ENCODE measurements at regions not wholly inside any gene's neighbourhood (a gene's known extent, or its start where the extent isn't known, plus 50 kb on each side); places are given as distances from the start of the nearest gene placed in this dataset.

DNA sequence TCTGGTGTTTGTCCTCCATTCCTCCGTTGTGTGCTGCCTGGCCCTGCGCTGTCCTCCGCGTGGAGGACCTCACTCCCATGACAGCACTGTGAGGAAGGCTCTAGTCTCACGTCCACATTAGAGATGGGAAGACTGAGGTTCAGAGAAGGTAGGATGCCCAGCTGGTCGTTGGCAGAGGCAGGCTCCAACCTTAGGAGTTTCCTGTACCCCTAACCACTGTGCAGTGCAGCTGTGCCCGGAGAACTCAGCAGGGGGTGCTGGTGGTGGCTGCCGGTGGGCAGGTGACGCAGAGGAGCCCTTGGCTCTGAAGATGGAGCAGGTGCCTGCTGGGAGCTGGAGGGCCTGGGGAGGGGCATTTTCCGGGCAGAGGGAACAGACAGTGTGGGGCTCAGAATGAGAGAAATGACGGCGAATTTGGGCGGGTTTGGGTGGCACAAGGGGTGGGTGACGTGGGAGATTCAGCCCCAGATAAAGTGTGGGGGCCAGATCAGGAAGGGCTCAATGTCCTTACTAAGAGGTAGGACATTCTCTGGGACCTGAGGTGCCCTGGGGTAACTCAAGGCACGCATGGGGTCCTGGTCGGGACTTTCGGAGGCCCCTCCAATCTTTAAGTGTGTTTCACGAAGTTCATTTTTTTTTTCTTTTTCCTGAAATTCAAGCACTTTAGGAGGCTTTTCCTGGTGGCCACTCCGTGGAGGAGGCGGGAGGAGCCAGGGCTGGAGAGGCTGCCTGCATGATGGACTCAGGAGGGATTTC, 535.0 kb downstream of the TBC1D22A start:
- DNase-seq (ENCODE audit: low read depth in 2 of 3, low spot score in 2 of 3), result no peak

DNA sequence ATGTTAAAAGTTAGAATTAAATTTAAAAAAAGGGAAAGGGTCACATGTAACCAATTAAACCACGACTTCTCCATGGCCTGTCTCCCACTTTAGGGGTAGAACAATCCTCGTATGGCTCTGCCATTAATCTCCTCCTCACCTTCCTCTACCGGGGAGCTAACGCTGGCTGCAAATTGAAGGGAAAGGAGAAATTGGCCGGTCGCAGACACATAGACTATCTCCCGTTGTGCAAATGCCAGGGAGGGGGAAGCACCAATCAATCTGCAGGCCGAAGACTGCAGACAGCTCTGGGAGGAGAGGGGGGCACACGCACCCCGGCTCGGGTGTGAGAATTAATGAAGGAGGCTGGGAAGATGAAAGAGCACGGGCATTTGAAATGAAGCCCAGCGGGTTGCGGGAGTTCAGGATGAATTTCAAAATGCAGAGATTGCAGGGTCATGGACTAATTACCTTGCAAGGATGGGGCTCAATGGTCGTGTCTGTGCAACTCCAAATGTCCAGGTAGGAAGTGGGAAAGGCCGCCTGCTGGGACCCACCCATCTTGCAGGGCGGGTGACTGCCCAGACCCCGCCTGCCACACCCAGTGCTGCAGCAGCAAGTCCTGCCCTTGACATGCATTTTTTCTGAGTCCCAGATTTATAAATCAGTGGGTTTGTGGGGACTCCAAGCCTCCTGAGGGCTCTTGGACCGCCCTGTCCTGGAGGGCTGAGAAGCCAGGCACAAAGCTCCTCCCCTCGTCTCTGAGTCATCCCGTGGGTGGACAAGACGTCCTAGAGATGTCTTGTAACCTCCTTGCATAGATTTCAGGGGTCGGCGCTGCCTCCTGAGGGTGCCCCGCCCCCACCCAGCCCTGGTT, 534.2 kb downstream of the TBC1D22A start:
- no peak for DNase-seq (ENCODE audit: low read depth in 2 of 3, low spot score in 2 of 3)

DNA sequence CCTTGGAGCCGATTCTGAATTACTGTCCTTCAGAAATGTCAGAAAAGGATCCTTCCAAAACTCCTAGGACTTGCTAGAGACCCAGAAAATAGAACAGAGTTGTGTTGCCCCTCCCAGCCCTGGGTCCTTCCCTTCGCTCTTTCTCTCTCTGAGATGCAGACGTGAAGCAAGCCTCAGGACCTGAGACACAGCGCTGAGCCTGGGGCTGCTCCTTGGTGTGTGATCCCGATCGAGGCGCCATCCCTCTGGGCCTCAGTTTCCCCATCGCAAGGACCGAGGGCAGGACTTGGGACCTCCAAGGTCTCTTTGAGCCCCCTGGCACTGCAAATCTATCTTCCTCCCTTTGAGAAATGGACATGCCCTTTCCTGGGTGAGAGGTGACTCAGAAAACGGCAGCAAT, 533.5 kb downstream of the TBC1D22A start:
- no peak for DNase-seq (ENCODE audit: low read depth in 2 of 3, low spot score in 2 of 3)

DNA sequence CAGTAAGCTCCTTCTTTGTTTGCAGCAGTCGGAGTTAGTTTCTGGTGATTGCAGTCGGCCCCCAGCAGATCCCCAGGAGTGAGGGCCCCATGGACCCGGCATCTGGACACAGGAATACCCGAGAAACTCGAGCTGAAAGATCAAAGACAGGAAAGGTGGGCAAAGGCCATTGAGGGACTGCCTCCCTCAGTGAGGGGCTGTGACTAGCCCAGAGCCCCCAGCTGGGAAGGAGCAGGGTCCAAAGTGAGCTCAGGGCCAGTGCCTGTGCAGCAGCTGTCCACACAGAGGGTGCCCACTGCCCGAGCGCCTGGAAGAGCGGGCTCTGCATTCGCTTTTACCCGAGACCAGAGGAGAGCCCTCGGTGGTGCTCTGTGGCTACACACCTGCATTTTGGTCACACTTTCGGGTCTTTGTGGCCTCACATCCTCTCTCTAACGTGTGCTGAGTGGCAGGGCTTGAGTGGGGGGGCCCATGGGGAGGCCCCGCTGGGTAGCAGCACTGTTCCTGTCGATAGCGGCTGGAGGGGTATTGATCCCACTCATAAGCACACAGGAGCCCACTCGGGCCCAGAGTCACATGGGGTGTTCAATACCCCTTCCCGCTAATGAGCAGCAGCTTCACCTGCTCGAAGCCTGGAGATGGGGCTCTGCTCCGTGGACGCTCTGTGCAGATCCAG, 532.9 kb downstream of the TBC1D22A start:
- DNase-seq (ENCODE audit: low read depth in 2 of 3, low spot score in 2 of 3), result no peak

DNA sequence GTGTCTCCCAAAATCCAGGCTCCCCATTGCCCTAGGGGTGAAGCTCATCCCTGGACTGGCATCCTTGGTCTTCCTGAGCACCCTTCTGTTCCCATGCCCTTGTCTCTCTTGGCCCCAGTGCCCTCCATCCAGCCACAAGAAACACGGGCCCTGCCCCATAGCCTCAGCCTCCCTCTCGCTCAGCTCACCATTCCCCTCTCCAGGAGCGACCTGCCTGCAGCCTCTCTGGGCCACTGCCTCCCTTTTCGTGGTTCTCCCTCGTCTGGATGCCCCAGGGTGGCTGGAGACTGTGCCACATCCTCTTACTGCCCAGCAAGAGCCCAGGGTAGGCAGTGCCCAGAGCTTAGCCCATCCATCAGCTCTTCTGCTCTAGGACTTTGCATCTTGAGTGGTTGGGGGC, 532.1 kb downstream of the TBC1D22A start:
- no peak for DNase-seq (ENCODE audit: low read depth in 2 of 3, low spot score in 2 of 3)

- no peak for DNase-seq (ENCODE audit: low read depth in 2 of 3, low spot score in 2 of 3)
Measured at GRCh38 chr22:47294222-47294532, 531.7 kb downstream of the TBC1D22A start.

- no peak for DNase-seq (ENCODE audit: low read depth in 2 of 3, low spot score in 2 of 3)
Measured at GRCh38 chr22:47293368-47294221, 531.1 kb downstream of the TBC1D22A start.

DNA sequence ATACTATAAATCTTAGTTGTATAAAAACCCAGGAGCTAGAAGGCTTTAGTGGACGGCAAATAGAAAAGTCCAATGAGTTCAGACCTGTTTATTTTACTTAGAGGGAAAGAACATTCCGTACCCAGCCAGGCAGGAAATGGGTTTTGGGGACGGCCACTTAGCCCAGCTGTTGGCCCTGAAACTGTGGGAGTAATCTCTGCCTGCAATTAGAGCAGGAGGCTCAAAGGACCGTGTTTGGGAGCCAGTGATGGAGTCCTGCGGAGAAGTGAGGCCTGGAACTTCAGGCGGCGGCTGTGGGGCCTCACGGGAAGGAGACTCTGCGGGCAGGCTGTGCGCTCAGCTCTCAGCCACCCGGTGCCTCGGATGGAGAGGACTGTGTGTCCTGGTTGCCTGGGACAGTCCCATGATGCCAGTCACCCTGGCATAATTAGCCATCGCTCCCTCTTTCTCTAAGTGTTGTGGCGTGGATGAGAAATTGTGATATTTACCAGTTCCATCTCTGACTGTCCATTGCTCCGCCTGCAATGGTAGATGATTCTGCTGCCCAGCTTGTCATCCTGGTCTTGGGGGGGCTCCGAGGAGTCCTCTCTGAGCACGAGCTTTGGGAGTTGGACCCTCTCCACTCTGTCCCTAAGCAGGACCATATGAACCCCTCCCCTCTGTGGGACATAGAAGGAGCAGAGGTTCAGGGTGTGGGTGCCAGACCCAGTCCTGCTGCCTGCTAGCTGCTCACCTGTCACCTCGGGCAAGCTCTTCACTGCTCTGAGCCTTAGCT, 530.3 kb downstream of the TBC1D22A start:
- no peak for DNase-seq (ENCODE audit: low read depth in 2 of 3, low spot score in 2 of 3)

- no peak for DNase-seq (ENCODE audit: low read depth in 2 of 3, low spot score in 2 of 3)
Measured at GRCh38 chr22:47291565-47292495, 529.4 kb downstream of the TBC1D22A start.

GRCh38 chr22:47290706-47291430, 528.4 kb downstream of the TBC1D22A start:
- DNase-seq (ENCODE audit: low read depth in 2 of 3, low spot score in 2 of 3), result no peak

- no peak for DNase-seq (ENCODE audit: low read depth in 2 of 3, low spot score in 2 of 3)
Measured at GRCh38 chr22:47289336-47289985, 527.0 kb downstream of the TBC1D22A start.

DNA sequence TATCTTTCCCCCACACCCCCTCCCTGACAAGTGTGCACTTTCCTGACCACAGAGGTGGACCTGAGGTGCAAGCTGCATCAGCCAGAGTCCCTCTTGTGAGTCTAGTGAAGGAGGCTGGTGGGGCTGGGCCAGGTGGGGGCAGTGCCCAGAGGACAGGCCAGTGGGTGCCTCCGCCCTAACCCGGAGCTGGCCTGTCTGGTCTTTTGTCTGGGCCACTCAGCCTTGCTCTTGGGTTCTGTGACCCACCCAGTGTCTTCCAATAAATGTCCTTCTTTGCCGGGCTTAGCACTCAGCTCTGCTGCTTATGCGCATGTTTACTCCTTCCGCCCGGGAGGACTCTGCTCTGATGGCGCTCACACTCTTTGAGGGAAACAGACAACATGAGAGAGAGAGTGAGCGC, 526.2 kb downstream of the TBC1D22A start:
- DNase-seq (ENCODE audit: low read depth in 2 of 3, low spot score in 2 of 3), result no peak

DNA sequence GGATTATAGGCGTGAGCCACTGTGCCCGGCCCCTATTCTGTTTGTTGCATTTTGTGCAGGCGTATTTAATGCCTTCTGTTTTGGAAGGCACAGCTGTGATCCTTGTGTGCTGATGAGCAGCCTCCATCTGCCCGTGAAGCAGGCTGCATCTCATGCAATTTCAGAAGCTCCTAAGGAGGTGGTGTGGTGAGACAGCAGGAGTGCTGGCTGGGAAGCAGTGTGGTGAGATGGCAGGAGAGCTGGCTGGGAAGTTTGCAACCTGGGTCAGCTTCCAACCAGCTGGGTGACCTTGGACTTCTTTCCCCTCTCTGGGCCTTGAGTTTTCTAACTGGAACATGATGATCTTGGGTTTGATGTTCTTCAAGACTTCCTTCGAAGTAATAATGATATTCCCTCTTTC, 525.1 kb downstream of the TBC1D22A start:
- no peak for DNase-seq (ENCODE audit: low read depth in 2 of 3, low spot score in 2 of 3)

DNA sequence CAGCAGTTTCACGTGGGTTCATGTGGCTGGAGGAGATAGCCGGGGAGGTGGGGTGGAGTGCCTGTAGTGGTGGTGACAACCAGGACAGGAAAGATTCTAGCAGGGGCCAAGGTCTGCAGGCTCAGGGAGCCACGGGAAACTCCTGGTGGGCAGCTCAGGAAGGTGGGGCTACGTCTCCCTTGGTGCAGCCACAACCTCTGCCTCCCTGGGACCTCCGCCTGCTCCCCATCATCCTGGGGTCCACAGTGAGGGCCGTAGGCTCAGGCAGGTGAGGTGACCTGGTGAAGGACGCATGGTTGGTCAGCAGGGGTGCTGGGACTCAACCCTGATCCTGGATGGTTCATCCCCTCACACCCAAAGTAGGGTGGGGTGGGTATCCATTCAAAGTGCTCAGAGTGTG, 524.1 kb downstream of the TBC1D22A start:
- DNase-seq (ENCODE audit: low read depth in 2 of 3, low spot score in 2 of 3), result no peak

DNA sequence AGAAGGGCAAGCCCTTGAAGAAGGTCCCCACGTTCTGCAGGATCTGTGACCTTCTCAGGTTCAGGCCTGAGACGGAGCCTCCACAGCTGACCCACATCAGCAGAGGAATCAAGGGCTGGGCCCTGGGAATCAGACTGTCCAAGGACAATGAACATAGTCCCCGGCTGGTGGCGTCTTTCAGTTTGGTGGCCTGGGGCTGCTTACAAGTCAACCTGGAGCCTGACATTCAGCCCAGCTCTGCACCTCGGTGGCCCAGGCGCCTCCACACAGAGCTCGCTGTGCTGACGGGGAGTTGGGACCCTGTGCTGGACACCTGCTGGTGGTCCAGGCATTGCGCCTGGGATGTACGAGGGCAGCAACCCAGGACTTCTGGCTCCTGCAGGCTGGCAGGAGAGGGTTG, 523.5 kb downstream of the TBC1D22A start:
- no peak for DNase-seq (ENCODE audit: low read depth in 2 of 3, low spot score in 2 of 3)

DNA sequence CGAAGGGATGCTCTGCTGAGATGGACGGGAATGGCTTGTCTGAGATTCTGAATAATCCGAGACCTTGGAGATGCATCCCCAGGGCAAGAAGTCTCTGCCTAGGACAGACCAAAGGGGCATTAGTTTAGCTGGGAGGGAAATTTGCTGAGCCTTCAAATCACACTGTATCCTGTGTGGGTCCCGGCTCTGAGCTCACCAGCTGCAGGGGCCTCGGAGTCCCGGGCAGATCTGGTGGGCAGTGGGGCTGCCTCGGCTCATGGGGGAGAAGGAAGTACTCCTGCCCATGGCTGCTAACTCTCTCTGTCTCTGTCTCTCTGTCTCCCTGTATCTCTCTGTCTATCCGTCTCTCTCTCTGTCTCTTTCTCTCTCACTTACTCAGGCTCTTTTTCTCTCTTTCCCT, 522.4 kb downstream of the TBC1D22A start:
- DNase-seq (ENCODE audit: low read depth in 2 of 3, low spot score in 2 of 3), result no peak

- no peak for DNase-seq (ENCODE audit: low read depth in 2 of 3, low spot score in 2 of 3)
Measured at GRCh38 chr22:47284360-47284759, 521.9 kb downstream of the TBC1D22A start.

Measured in hematopoietic multipotent progenitor cell (in vitro differentiated cells).